SK-N-SH (cell line): ENCODE measurements at regions not wholly inside any gene's neighbourhood (a gene's known extent, or its start where the extent isn't known, plus 50 kb on each side); places are given as distances from the start of the nearest gene placed in this dataset.
A peak's percentile ranks its signal among the peaks of the same experiment; 100 is the strongest.

Source experiments
- CTCF ChIA-PET: fragments of 300-600, 350-600 bp; formaldehyde crosslinking; extraction: SDS; loops from one replicate; lab custom pipeline; 2021; lab: Yijun Ruan, JAX
- POLR2A ChIA-PET: fragments of 350-600 bp; sonication (Branson Sonifier 250); formaldehyde crosslinking; extraction: SDS; loops from one replicate; lab custom pipeline; 2020; ENCODE audit warnings: antibody characterized with exemption, inconsistent platforms; lab: Yijun Ruan, JAX
- DNase-seq: peaks from one replicate; pipeline ENCODE4 v3.0.0; 2012
- H2AFZ ChIP-seq: fragments of 200-600 bp; sonication (generic); 2 replicates; pipeline ENCODE4 v1.8.1; 2016; ENCODE audit warnings: antibody characterized with exemption, mild to moderate bottlenecking, low read depth
- H3F3A ChIP-seq: fragments of 200-600 bp; sonication (generic); replicated peaks from 2 replicates; pipeline ENCODE3; 2016; ENCODE audit warnings: antibody characterized with exemption, mild to moderate bottlenecking; ENCODE audit not compliant: insufficient read depth
- H3K27ac ChIP-seq, 2 experiments: fragments of 200-500 bp in 1 of 2; fragments of 200-600 bp in 1 of 2; sonication (Bioruptor generic) in 1 of 2; sonication (generic), shearing (Covaris generic) in 1 of 2; 2 replicates each; pipeline versions ENCODE4 v1.5.1 to v1.6.1; 2014 to 2016; ENCODE audit warnings: low read depth in 2 of 2, inconsistent platforms in 1 of 2, low read length in 1 of 2, mild to moderate bottlenecking in 1 of 2, mixed read lengths in 1 of 2
- H3K27me3 ChIP-seq: fragments of 200-600 bp; sonication (generic), shearing (Covaris generic); 2 replicates; pipeline ENCODE4 v1.6.1; 2016; ENCODE audit warnings: mixed run types; ENCODE audit not compliant: insufficient read depth
- H3K36me3 ChIP-seq, 2 experiments: fragments of 200-500 bp in 1 of 2; fragments of 200-600 bp in 1 of 2; sonication (Bioruptor generic) in 1 of 2; sonication (generic) in 1 of 2; replicated peaks in 1 of 2; 2 replicates each; pipeline versions ENCODE3 to v1.5.1; 2014 to 2016; ENCODE audit warnings: low read length in 1 of 2, mild to moderate bottlenecking in 1 of 2; ENCODE audit not compliant: insufficient read depth in 2 of 2, control insufficient read depth in 1 of 2
- H3K4me1 ChIP-seq, 2 experiments: fragments of 200-500 bp in 1 of 2; fragments of 200-600 bp in 1 of 2; sonication (Bioruptor generic) in 1 of 2; sonication (generic), shearing (Covaris generic) in 1 of 2; 2 replicates each; pipeline versions ENCODE4 v1.5.1 to v1.6.1; 2014 to 2016; ENCODE audit warnings: low read depth in 1 of 2, low read length in 1 of 2, mixed run types in 1 of 2; ENCODE audit not compliant: insufficient read depth in 2 of 2, control insufficient read depth in 1 of 2
- H3K4me2 ChIP-seq: fragments of 200-600 bp; sonication (generic), shearing (Covaris generic); 2 replicates; pipeline ENCODE4 v1.6.1; 2017; ENCODE audit warnings: mixed run types
- H3K4me3 ChIP-seq, 2 experiments: fragments of 200-500 bp in 1 of 2; fragments of 200-600 bp in 1 of 2; sonication (Bioruptor generic) in 1 of 2; sonication (generic), shearing (Covaris generic) in 1 of 2; 2 replicates each; pipeline versions ENCODE4 v1.5.1 to v1.8.1; 2014 to 2016; ENCODE audit warnings: low read depth in 2 of 2, inconsistent platforms in 1 of 2, low read length in 1 of 2, mild to moderate bottlenecking in 1 of 2, mixed read lengths in 1 of 2, moderate library complexity in 1 of 2
- H3K79me2 ChIP-seq: fragments of 200-600 bp; sonication (generic); 2 replicates; pipeline ENCODE4 v1.8.1; 2017; ENCODE audit warnings: mild to moderate bottlenecking; ENCODE audit not compliant: insufficient read depth
- H3K9ac ChIP-seq: fragments of 200-600 bp; sonication (generic); 2 replicates; pipeline ENCODE4 v1.6.1; 2017; ENCODE audit warnings: mixed run types
- H3K9me2 ChIP-seq: fragments of 200-600 bp; sonication (generic); 2 replicates; pipeline ENCODE4 v1.6.1; 2017; ENCODE audit warnings: mixed run types
- H3K9me3 ChIP-seq: fragments of 200-600 bp; sonication (generic); 2 replicates; pipeline ENCODE4 v1.6.1; 2017; ENCODE audit warnings: mixed run types, mild to moderate bottlenecking, moderate library complexity
- H4K20me1 ChIP-seq: fragments of 200-600 bp; sonication (generic); 2 replicates; pipeline ENCODE4 v1.6.1; 2017; ENCODE audit warnings: mild to moderate bottlenecking, mixed run types; ENCODE audit not compliant: insufficient read depth
- GATA2 ChIP-seq: sonication (generic); formaldehyde crosslinking; IDR thresholded peaks from 2 replicates; pipeline ENCODE4 v1.5.0; 2020; ENCODE audit warnings: mild to moderate bottlenecking, missing genetic modification reagents
- JUND ChIP-seq: IDR thresholded peaks from 2 replicates; pipeline ENCODE4 v1.4.0; 2012
- MEF2A ChIP-seq: IDR thresholded peaks from 2 replicates; pipeline ENCODE4 v1.4.0; 2012; ENCODE audit warnings: low read depth, borderline replicate concordance
- NFIC ChIP-seq: IDR thresholded peaks from 2 replicates; pipeline ENCODE4 v1.4.0; 2012; ENCODE audit warnings: borderline replicate concordance
- PBX3 ChIP-seq: IDR thresholded peaks from 2 replicates; pipeline ENCODE4; 2012
- RAD21 ChIP-seq: IDR thresholded peaks from 2 replicates; pipeline ENCODE4 v1.6.1; 2012; ENCODE audit warnings: mild to moderate bottlenecking, low read length
- RXRA ChIP-seq: IDR thresholded peaks from 2 replicates; pipeline ENCODE4 v1.4.0; 2012; ENCODE audit warnings: low read depth, mild to moderate bottlenecking, borderline replicate concordance
- USF2 ChIP-seq: fragments of 150-350 bp; IDR thresholded peaks from 2 replicates; pipeline ENCODE4 v1.6.1; 2017; ENCODE audit warnings: antibody characterized with exemption, low read length, low read depth, borderline replicate concordance
- ZBTB33 ChIP-seq: IDR thresholded peaks from 2 replicates; pipeline ENCODE4 v1.4.0; 2012; ENCODE audit warnings: low read depth, borderline replicate concordance
- WGBS: methylation state at CpG from one replicate; pipeline ENCODE4 v1.1.6; 2017; ENCODE audit warnings: low lambda C conversion rate; 5-methylcytosine and 5-hydroxymethylcytosine counted together

GRCh38 chr16:51682905-51683304 lies 531.8 kb upstream of the SALL1 start:
- Histone ChIP-seq H3F3A (no peaks in the 10 kb centered on the region), H3K27ac (peak overlapping the region in 1 of 2 experiments; percentile 16; a peak in 1 of 4 replicates), H3K36me3 (no peaks in the 10 kb centered on the region), H3K27me3 (no peaks in the 10 kb centered on the region), H3K79me2 (no peaks in the 10 kb centered on the region), H3K9ac (no peak overlapping the region), H2AFZ (no peak overlapping the region), H3K9me2 (no peaks in the 10 kb centered on the region), H3K4me1 (peaks cover 0 to 20% of the 10 kb centered on the region in 2 experiments; a peak in 2 of 4 replicates), H3K9me3 (no peaks in the 10 kb centered on the region), H4K20me1 (no peaks in the 10 kb centered on the region), H3K4me2 (no peak overlapping the region), H3K4me3 (no peak overlapping the region)
- ChIA-PET POLR2A (no interaction called here), CTCF (interaction anchor here (1.5 to 3.2 kb wide), 2 partner anchors 15 to 32 kb away, joined by 4 to 7 read pairs; no protein-coding TSS in a partner anchor)
- no peak for TF ChIP-seq NFIC
- DNase-seq, result no peak
- 12% methylated on average over 3 of the region's 3 CpGs for WGBS

GRCh38 chr16:51674615-51675014 lies 523.5 kb upstream of the SALL1 start:
- Histone ChIP-seq H3K9me3 (no peaks in the 10 kb centered on the region), H3K79me2 (no peaks in the 10 kb centered on the region), H3K36me3 (no peaks in the 10 kb centered on the region), H4K20me1 (no peaks in the 10 kb centered on the region), H2AFZ (no peak overlapping the region), H3K9me2 (no peaks in the 10 kb centered on the region), H3K4me1 (no peaks in the 10 kb centered on the region), H3K27ac (no peak overlapping the region), H3K4me3 (no peak overlapping the region), H3K27me3 (no peaks in the 10 kb centered on the region), H3K9ac (no peak overlapping the region), H3K4me2 (no peak overlapping the region), H3F3A (no peaks in the 10 kb centered on the region)
- ChIA-PET POLR2A (no interaction called here), CTCF (interaction anchor here (0.9 to 1.1 kb wide), 2 partner anchors 36 to 143 kb away, joined by 3 read pairs; no protein-coding TSS in a partner anchor)
- DNase-seq, result no peak
- WGBS, result 0% methylated on average over 1 of the region's 4 CpGs
- TF ChIP-seq RAD21 (no peak), MEF2A (no peak), USF2 (no peak), GATA2 (CRISPR knock-in tag) (no peak), JUND (no peak), ZBTB33 (no peak), PBX3 (no peak), RXRA (no peak)
